NCI-H146 (cell line): ENCODE measurements at regions not wholly inside any gene's neighbourhood (a gene's known extent, or its start where the extent isn't known, plus 50 kb on each side); places are given as distances from the start of the nearest gene placed in this dataset.

Experiments used
- DNase-seq: peaks from one replicate; lab custom pipeline; 2025; lab: John Stamatoyannopoulos, UW

GRCh38 chr5:93320920-93321445 lies 260.0 kb downstream of the NR2F1-AS1 start:
- no peak for DNase-seq

DNA sequence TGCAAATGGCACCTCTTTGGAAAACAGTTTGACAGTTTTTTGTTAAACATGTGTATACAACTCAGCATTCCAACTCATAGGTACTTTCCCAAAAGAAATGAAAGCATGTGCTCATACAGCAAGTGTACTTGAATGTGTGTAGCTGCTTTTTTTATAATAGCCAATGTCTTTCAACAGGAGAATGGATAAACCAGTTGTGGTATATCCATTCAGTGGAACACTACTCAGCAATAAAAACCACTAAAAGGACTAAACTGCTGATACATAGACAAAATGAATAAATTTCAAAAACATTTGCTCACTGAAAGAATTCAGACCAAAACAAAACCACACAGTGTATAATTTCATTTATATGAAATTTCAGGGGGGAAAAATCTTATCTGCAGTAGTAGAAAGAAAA lies 267.3 kb downstream of the NR2F1-AS1 start:
- DNase-seq = no peak

GRCh38 chr5:93311881-93312280 lies 269.1 kb downstream of the NR2F1-AS1 start:
- DNase-seq = no peak

- no peak for DNase-seq
Measured at GRCh38 chr5:93307557-93307956, 273.5 kb downstream of the NR2F1-AS1 start.

GRCh38 chr5:93305984-93306383 lies 275.0 kb downstream of the NR2F1-AS1 start:
- peak; percentile 31 for DNase-seq

- no peak for DNase-seq
Measured at GRCh38 chr5:93304456-93305250, 276.4 kb downstream of the NR2F1-AS1 start.

DNA sequence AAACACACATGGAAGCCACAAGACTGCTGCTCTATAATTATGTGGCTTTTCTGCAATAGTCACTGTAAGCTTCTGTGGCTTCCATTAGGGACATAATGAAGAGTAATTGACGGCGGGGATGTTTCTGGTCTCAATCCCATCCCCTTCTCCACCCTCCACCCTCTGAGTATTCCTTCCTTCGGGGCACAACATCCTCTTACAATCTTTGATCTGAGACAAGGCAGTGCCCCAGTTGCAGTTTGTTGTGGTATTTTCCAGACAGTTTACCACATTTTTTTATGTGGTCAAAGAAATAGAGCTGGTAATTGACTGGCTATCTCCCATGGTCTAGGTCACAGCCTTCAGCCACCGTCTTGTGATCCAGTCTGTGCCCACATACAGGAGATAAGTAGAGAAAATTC lies 277.7 kb downstream of the NR2F1-AS1 start:
- no peak for DNase-seq

DNA sequence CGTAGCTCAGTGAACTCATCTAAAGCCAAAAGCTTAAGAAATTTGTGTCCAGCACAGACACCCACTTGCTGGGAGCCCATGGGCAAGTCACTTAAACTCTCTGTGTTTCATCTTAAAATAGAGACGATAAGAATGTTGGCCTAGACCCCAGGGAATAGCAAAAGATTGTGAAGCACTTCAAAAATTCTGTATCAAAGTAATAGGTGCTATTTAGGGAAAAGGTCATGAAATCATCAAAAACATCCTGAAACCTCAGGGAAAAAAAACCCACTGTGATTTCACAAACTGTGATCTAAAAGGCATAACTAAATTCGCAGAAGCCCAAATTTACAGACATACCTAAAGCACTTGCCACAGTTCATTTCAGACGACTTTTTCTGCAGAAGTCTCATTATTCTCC lies 278.3 kb downstream of the NR2F1-AS1 start:
- DNase-seq = no peak

GRCh38 chr5:93300945-93301344 lies 280.1 kb downstream of the NR2F1-AS1 start:
- DNase-seq = no peak

DNA sequence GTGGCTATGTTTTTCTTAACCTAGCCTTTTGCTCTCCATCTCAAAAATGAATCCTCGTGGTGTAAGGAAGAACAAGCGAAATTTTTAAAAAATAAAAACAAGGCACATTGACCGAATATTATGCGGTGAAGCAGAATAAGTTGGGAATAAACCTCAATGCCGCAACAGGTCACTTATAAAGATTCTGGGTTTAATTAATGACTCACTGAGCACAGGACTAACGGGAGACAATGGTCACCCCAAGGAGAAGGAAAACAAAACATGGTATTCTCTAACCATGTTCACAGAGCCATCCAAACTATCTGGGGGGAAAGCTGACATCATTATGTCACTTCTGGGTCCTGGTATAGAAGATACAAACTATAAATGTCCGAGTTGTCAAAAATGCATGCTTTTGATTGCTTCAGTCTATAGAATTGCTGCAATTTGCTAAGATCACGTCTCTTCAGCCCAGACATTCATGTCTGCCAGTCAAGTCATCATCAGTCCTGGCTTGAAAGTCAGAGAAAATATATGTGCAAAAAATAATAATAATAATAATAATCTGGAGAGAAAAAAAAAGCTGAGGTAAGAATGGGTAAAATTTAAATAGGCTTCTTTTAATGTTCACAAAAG lies 280.6 kb downstream of the NR2F1-AS1 start:
- DNase-seq = peak; percentile 10

- DNase-seq = peak; percentile 64
Measured at GRCh38 chr5:93299681-93300308, 281.2 kb downstream of the NR2F1-AS1 start.

DNA sequence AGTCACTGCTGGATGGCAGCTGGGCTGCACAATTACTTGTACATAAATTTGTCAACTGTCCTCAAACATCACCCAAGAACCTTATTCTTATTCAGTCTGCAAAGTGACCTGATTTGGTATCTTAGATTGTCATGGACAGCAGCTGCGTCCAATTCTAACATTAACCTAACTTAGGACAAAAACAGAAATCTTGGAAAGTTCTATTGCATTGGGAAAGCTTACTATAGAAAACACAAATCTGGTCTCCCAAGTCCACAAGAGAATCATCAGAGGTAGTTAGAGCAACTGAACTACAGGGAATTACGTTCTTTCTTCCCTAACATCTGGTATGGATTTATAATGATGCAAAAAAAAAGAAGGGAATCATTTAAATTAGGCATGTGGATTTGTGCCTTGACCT lies 283.9 kb downstream of the NR2F1-AS1 start:
- DNase-seq = no peak

- no peak for DNase-seq
Measured at GRCh38 chr5:93296338-93296737, 284.7 kb downstream of the NR2F1-AS1 start.

- DNase-seq = no peak
Measured at GRCh38 chr5:93294996-93295395, 286.0 kb downstream of the NR2F1-AS1 start.

DNA sequence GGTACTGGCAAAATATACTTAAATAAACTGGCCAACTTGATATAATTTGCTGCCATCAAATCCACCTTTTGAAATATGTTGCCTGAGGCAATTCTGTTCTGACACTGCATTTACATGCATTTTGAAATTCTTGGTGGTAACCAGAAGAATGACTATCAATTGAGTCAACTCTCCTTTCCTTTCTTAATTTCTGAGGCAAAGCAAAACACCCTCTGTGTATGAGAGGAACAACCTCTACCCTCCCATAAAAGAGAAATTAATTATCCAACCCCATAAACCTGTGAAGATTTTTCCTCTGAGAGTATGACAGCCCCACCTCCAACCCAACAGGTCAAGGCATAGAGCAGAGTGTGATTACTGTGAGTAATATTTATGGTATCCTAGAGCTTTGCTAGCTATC lies 286.8 kb downstream of the NR2F1-AS1 start:
- DNase-seq = no peak

DNA sequence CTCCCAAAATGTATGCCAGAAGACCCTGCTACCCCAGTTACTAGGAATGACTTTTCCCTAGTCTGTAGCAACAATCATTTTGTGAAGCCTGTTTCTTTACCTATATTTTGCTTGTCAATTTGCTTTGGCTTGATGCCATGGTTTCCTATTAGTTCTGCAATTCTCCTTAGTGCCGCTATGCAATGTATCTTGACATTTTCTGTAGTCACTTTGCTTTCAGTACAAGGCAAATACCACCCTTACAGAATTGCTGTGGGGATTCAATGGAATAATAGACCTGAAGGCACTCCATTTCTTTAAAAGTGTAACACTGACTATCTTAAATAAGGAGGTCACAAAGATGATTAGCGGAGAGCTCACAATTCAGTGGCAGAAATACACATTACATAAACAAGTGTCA lies 291.1 kb downstream of the NR2F1-AS1 start:
- peak; percentile 1 for DNase-seq

GRCh38 chr5:93285461-93285860 lies 295.6 kb downstream of the NR2F1-AS1 start:
- DNase-seq = no peak

DNA sequence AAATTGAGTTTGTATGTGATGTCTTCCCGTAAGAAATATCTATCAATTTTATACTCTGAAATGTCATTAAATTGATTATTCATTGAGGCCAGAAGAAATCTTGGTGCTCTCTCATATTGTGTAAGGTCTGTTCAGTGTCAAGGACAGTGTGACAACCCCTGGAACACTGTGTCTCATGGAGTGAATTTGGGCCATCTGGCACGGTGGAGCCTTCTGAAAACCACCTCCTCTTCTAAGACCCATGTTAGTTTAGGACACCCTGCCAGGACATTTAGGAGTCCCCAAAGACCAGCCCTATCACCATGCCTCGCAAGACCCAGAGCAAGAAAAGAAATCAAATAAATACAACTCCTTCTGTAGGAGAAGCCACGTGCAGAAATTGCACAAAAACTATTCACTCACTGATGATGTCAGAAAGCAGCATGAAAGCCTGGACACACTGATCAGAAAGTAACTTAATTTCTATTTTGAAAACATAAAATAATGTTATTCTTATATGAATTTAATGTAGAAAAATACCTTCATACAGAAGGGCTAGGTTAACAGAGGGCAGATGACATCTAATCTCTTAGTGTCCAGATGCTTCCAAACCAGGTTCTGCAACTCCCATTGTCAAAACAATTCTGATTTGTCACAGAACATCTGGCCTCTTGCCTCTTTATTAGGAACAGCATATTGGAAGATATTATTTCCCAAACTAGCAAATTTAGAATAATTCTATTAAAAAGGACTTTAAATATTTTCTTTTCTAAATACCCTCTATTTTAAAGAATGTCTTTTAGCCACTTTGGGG lies 298.8 kb downstream of the NR2F1-AS1 start:
- no peak for DNase-seq

GRCh38 chr5:93280518-93280917 lies 300.5 kb downstream of the NR2F1-AS1 start:
- DNase-seq = peak; percentile 90

DNA sequence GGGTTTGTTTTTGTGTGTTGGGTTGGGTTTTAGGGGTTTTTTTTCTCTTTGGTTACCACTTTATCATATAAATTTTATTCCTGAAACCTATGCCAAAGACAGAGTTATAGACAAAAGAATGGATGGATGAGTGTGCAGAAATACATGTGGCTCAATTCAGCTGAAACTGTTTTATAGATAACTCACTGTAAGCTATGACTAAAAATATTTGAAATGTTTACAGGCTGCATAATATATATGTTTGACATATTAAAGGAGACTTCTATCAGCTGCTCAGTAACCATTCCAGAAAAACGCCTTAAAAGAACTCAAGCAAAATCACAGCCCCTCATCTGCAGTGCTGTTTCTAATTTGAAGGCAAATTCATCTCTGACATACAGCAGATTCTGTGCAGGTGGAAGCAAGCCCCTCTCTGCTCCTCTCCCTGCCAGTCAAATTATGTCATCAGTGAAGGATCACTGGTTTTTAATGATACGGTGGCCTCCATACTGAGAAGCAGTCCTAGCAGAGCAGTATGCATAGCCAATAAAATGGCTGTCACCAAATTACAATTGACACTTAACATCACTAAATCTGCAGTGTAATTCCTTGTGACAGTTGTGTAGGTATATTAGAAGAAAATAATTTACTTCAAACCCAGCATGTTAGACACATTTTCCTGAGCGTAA lies 301.6 kb downstream of the NR2F1-AS1 start:
- DNase-seq = peak; percentile 49

DNA sequence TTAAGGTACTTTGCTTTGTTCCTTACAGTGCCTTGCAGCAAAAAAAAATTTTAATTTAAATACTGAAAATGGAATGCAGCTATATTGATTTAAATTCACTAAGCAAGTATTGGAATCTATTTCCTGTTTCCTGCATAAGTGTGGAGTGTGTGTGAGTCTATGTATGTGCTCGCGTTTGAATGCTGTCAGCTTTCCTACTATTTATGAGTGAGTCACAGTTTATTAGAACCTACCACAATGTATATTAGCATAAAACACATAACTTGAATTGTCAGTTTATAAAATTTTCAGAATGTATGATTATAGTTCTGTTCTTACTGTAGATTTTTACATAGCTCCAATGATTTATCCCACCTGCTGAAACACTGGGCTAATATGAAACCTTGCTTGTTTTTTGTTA lies 302.1 kb downstream of the NR2F1-AS1 start:
- DNase-seq = no peak

DNA sequence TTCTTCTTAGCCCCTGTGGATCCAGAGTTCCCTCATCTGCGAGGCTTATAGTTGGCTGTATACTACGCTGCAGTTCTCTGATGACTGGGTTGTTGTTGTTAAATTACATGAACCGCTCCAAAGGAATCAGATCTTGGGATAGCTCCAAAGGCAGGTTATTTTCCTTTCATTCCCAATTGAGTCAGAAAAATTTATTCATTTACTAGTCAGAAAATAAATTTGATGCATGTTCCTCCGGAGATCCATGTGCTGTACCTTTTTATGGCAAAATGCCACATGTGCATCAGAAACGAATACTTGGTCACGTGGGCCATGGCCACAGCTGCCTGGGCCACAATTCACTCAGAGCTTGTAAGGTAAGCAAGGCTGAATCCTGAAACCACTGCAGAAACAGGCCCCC lies 304.0 kb downstream of the NR2F1-AS1 start:
- no peak for DNase-seq
